Chondrocyte (in vitro differentiated cells): ENCODE measurements at regions not wholly inside any gene's neighbourhood (a gene's known extent, or its start where the extent isn't known, plus 50 kb on each side); places are given as distances from the start of the nearest gene placed in this dataset.

Source experiments
- DNase-seq: peaks from one replicate; pipeline ENCODE4 v3.0.0; 2021; ENCODE audit warnings: mixed read lengths, low spot score
- H3K27ac Mint-ChIP-seq: one replicate; pipeline ENCODE4 v1.8.0; 2021; ENCODE audit warnings: mild to moderate bottlenecking, moderate library complexity, mixed read lengths; ENCODE audit not compliant: unreplicated experiment
- H3K27me3 Mint-ChIP-seq: 2 replicates; pipeline ENCODE4 v1.8.0; 2021; ENCODE audit warnings: low read depth, mixed read lengths
- H3K36me3 Mint-ChIP-seq: 2 replicates; pipeline ENCODE4 v1.8.0; 2021; ENCODE audit warnings: low read depth, mixed read lengths
- H3K4me1 Mint-ChIP-seq: 2 replicates; pipeline ENCODE4 v1.8.0; 2021; ENCODE audit warnings: low read depth, mild to moderate bottlenecking, mixed read lengths
- H3K4me3 Mint-ChIP-seq: one replicate; pipeline ENCODE4 v1.8.0; 2021; ENCODE audit warnings: mild to moderate bottlenecking, moderate library complexity, mixed read lengths; ENCODE audit not compliant: unreplicated experiment
- H3K9me3 Mint-ChIP-seq: 2 replicates; pipeline ENCODE4 v1.8.0; 2021; ENCODE audit warnings: low read depth, mixed read lengths
- TF ChIP-seq, protein P1 (sequence below): fragments of 200-600 bp; sonication (generic); IDR thresholded peaks from 2 replicates; pipeline ENCODE4 v1.5.0; 2021; ENCODE audit warnings: antibody characterized with exemption, mild to moderate bottlenecking, moderate library complexity

DNA sequence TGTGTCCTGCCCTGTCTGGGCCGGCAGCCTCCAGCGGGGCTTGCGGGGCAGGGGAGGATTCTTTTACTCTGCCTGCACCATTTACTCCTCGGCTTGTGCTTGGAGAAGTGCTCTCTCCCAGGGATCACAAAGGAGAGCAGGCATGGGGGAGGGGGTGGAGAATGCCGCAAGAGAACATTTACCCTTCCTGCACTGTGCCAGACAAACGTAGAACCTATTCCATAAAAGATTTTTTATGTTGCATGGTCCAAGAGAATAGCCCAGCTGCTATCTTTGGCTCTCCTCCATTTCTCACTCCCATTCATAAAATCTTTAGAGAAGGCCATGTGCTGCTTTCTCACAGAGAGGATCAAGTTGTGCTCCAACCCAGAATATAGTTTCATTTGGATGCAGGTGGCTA lies 159.4 kb downstream of the SPTSSA start:
- no peak for DNase-seq
- TF ChIP-seq, protein P1, sequence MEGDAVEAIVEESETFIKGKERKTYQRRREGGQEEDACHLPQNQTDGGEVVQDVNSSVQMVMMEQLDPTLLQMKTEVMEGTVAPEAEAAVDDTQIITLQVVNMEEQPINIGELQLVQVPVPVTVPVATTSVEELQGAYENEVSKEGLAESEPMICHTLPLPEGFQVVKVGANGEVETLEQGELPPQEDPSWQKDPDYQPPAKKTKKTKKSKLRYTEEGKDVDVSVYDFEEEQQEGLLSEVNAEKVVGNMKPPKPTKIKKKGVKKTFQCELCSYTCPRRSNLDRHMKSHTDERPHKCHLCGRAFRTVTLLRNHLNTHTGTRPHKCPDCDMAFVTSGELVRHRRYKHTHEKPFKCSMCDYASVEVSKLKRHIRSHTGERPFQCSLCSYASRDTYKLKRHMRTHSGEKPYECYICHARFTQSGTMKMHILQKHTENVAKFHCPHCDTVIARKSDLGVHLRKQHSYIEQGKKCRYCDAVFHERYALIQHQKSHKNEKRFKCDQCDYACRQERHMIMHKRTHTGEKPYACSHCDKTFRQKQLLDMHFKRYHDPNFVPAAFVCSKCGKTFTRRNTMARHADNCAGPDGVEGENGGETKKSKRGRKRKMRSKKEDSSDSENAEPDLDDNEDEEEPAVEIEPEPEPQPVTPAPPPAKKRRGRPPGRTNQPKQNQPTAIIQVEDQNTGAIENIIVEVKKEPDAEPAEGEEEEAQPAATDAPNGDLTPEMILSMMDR = no peak
- Mint-ChIP-seq H3K4me3 (no peak overlapping the region), H3K27ac (no peak overlapping the region), H3K36me3 (no peaks in the 10 kb centered on the region), H3K9me3 (no peaks in the 10 kb centered on the region), H3K4me1 (peaks cover 3% of the 10 kb centered on the region), H3K27me3 (peaks cover 4% of the 10 kb centered on the region)

DNA sequence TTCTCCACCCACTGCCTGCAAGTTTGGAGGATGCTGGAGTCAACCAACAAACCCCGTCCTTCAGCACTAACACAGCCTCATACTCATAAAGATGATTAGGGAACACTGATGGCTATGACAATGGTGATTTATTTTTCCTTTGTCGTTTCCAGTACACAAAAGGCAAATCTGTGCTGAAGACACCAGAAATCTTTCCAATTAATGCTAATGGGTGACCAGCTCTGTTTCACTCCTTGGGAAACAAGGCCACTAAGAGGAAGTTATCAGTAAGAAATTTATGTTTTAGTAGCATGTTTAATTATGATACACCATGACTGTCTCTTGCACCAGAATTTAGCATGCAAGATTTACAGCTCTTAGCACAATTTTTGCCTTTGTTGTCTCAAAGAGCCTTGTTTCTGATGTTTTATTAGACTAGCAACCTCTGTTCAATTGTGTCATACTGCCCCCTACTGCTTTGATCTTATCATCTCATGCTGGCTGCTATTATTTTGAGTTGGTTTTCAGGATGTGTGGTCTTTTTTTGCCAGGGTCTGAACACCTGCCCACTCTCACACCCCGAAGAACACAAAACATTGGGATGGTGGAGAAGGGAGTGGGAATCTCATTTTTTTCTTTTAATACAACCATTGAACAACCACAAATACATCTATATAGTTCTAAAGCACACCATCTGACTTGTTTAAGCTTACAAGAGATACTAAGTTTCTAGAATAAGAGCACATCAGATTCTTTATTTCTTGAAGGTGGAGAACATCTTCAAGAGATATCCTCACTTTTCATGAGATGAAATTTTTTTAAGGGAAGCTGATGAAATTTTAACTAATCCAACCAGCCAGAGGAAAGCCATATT lies 160.9 kb downstream of the SPTSSA start:
- Mint-ChIP-seq H3K4me3 (no peak overlapping the region), H3K27ac (no peak overlapping the region), H3K9me3 (no peaks in the 10 kb centered on the region), H3K4me1 (peaks cover 3% of the 10 kb centered on the region), H3K27me3 (no peaks in the 10 kb centered on the region), H3K36me3 (no peaks in the 10 kb centered on the region)
- no peak for DNase-seq
- TF ChIP-seq, protein P1 = peak; percentile 81

DNA sequence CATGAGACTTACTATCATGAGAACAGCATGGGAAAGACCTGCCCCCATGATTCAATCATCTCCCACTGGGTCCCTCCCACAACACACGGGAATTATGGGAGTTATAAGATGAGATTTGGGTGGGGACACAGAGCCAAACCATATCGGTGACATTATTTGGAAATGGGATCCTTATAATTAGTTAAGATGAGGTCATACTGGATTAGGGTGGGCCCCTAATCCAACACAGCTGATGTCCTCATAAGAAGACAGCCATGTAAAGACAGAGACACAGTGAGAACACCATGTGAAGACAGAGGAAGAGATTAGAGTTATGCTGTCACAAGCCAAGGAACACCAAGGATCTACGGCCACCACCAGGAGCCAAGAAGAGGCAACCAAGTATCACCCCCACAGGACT lies 161.7 kb downstream of the SPTSSA start:
- Mint-ChIP-seq H3K4me3 (no peak overlapping the region), H3K27me3 (no peaks in the 10 kb centered on the region), H3K36me3 (no peaks in the 10 kb centered on the region), H3K4me1 (peaks cover 3% of the 10 kb centered on the region), H3K9me3 (no peaks in the 10 kb centered on the region), H3K27ac (no peak overlapping the region)
- TF ChIP-seq, protein P1 = no peak
- DNase-seq = no peak

DNA sequence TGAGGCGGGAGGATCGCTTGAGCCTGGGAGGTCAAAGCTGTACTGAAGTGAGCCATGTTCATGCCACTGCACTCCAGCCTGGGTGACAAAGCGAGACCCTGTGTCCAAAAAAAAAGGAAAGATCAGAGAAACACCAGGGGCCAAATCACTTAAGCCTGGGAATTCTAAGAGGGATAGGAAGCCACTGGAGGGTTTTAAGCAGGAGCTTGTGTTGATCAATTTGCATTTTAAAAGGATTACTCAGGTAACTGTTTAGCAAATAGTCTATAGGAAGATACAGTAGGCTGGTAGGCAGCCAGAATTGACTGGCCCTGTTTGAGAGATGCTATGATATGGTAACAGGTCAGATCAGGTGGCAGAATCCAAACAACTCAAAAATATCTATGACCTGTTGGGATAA lies 162.7 kb downstream of the SPTSSA start:
- H3K27me3 Mint-ChIP-seq = no peaks in the 10 kb centered on the region
- H3K4me3 Mint-ChIP-seq = no peak overlapping the region
- H3K27ac Mint-ChIP-seq = no peak overlapping the region
- no peaks in the 10 kb centered on the region for H3K9me3 Mint-ChIP-seq
- H3K36me3 Mint-ChIP-seq = no peaks in the 10 kb centered on the region
- DNase-seq = no peak
- TF ChIP-seq, protein P1 = no peak
- peaks cover 3% of the 10 kb centered on the region for H3K4me1 Mint-ChIP-seq

DNA sequence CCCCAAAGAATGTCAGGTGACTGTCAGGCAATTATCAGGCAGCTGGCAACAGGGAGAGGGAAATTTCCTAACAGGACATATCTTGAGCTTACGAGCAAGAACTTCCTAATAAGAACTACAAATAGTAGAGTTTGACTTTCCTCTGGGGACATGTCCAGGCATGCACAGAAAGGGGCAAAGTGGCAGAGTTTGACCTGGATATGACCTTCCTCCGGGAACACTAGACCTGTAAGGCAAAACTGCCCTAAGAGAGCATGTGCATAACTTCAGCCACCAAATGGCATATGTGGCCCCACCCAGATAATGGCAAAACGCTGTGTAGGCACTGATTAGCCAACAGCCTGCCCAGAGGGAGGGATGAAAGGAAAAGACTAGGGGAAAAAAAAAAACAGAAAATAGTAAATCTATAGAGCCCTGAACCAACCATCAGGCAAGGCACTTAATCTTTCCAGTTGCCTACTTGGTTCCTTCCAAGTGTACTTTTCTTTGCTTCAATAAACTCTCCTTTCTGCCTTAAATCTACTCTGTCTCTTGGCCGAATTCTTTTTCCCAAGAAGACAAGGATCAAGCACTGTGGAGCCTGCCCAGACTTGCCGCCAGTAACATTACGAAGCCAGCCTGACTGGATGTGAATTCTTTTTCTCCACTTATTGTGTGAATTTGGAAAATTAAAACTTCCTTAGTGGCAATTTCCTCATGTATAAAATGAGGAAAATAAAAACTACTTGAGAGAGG lies 164.1 kb downstream of the SPTSSA start:
- TF ChIP-seq, protein P1 = no peak
- no peaks in the 10 kb centered on the region for H3K9me3 Mint-ChIP-seq
- H3K4me3 Mint-ChIP-seq = no peak overlapping the region
- peaks cover 2% of the 10 kb centered on the region for H3K4me1 Mint-ChIP-seq
- DNase-seq = no peak
- no peaks in the 10 kb centered on the region for H3K36me3 Mint-ChIP-seq
- no peak overlapping the region for H3K27ac Mint-ChIP-seq
- H3K27me3 Mint-ChIP-seq = peaks cover 7% of the 10 kb centered on the region
